ENCODE measurements at regions not wholly inside any gene's neighbourhood (a gene's known extent, or its start where the extent isn't known, plus 50 kb on each side); places are given as distances from the start of the nearest gene placed in this dataset.

DNA sequence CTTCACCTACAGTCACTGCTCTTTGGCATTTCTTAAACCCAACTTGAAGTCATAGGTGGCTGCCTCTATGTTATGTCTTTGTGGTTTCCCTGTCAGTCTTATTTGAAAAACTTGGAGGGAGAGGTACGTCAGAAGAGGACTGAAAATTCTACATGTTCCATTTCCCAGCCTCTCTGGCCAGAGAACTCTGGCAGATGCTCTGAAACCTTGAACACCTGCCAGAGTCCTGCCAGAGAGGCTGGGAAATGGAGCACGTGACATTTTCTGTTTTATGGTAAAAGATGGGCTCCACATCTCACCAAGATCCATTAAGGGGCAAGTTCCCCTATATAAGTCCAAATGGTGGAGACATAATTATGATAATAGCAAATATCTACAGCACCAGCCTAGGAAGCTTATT, 99.5 kb downstream of the MAFB start:
- no peaks in the 10 kb centered on the region for H3K79me2 ChIP-seq
- no peaks in the 10 kb centered on the region for H3K4me1 ChIP-seq (ENCODE audit: insufficient read depth)
- H3K9me2 ChIP-seq (replicated peaks; ENCODE audit: insufficient read depth) = no peaks in the 10 kb centered on the region
- TF ChIP-seq EZH2 (IDR thresholded peaks at IDR 0.05; ENCODE audit: borderline replicate concordance) (no peak), EZH2phosphoT487 (IDR thresholded peaks at IDR 0.05; ENCODE audit: low read depth, severe bottlenecking, unreplicated experiment) (no peak)
- TF ChIP-seq, protein P1, sequence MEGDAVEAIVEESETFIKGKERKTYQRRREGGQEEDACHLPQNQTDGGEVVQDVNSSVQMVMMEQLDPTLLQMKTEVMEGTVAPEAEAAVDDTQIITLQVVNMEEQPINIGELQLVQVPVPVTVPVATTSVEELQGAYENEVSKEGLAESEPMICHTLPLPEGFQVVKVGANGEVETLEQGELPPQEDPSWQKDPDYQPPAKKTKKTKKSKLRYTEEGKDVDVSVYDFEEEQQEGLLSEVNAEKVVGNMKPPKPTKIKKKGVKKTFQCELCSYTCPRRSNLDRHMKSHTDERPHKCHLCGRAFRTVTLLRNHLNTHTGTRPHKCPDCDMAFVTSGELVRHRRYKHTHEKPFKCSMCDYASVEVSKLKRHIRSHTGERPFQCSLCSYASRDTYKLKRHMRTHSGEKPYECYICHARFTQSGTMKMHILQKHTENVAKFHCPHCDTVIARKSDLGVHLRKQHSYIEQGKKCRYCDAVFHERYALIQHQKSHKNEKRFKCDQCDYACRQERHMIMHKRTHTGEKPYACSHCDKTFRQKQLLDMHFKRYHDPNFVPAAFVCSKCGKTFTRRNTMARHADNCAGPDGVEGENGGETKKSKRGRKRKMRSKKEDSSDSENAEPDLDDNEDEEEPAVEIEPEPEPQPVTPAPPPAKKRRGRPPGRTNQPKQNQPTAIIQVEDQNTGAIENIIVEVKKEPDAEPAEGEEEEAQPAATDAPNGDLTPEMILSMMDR (IDR thresholded peaks at IDR 0.05; ENCODE audit: poor library complexity) = no peak
- WGBS (ENCODE audit: low lambda C conversion rate, missing lambda C conversion rate) = 79% methylated on average over 2 of the region's 2 CpGs
- no peaks in the 10 kb centered on the region for H4K20me1 ChIP-seq (ENCODE audit: insufficient read depth, poor library complexity, severe bottlenecking)
- H3K27ac ChIP-seq = no peak overlapping the region
- no peak overlapping the region for H3K4me3 ChIP-seq
- H3K9me3 ChIP-seq (ENCODE audit: low read depth) = no peaks in the 10 kb centered on the region
- H3K4me2 ChIP-seq = no peak overlapping the region
- no peak for DNase-seq (ENCODE audit: low spot score)
- H2AFZ ChIP-seq = no peak overlapping the region
- no peaks in the 10 kb centered on the region for H3K36me3 ChIP-seq (replicated peaks; ENCODE audit: insufficient read depth, low read depth)
- H3K27me3 ChIP-seq = peaks cover 10% of the 10 kb centered on the region

DNA sequence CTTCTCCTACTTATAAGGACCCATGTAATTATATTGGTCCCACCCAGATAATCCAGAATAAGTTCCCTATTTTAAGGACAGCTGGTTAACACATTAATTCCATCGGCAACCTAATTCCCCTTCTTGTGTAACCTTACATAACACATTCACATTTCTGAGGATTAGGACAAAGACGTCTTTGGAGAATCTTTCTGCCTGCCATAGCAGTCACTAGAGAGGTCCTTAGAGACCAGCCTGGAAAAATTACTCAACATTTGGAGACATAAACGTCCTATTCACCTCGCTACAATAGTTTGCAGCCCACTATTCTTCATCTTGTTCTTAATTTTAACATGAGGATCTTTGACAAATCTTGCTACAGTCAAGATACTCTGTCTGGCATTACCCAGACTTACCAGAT, 100.1 kb downstream of the MAFB start:
- no peaks in the 10 kb centered on the region for H3K79me2 ChIP-seq
- WGBS (ENCODE audit: low lambda C conversion rate, missing lambda C conversion rate) = 71% methylated on average over 4 of the region's 4 CpGs
- no peaks in the 10 kb centered on the region for H3K9me2 ChIP-seq (replicated peaks; ENCODE audit: insufficient read depth)
- H3K4me1 ChIP-seq (ENCODE audit: insufficient read depth) = no peaks in the 10 kb centered on the region
- H3K4me3 ChIP-seq = no peak overlapping the region
- H3K9me3 ChIP-seq (ENCODE audit: low read depth) = no peaks in the 10 kb centered on the region
- TF ChIP-seq, protein P1 (IDR thresholded peaks at IDR 0.05; ENCODE audit: poor library complexity) = no peak
- TF ChIP-seq EZH2 (IDR thresholded peaks at IDR 0.05; ENCODE audit: borderline replicate concordance) = no peak
- no peak for TF ChIP-seq EZH2phosphoT487 (IDR thresholded peaks at IDR 0.05; ENCODE audit: low read depth, severe bottlenecking, unreplicated experiment)
- no peaks in the 10 kb centered on the region for H4K20me1 ChIP-seq (ENCODE audit: insufficient read depth, poor library complexity, severe bottlenecking)
- H3K36me3 ChIP-seq (replicated peaks; ENCODE audit: insufficient read depth, low read depth) = no peaks in the 10 kb centered on the region
- H3K27ac ChIP-seq = no peak overlapping the region
- peaks cover 10% of the 10 kb centered on the region for H3K27me3 ChIP-seq
- DNase-seq (ENCODE audit: low spot score) = no peak
- H2AFZ ChIP-seq = no peak overlapping the region
- H3K4me2 ChIP-seq = no peak overlapping the region

DNA sequence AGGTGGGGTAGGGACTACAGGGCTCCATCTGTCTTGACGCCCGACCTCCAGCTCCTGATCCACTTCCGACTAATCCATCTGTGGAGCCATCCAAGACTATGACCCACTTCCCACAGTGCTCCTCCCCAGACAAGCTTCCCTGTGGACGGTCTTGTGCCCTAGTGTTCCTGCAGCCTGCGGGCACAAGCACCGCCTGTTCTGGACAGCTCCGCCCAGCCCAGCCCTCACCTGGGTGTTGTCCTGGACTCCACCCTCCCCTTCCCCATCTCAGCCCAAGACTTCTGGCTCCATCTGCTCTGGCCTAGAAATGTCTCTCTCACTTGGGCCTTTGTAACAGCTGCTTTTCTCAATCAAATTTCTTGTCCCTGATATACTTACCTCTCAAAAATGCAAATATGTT, 102.0 kb downstream of the MAFB start:
- H3K27me3 ChIP-seq = peaks cover 9% of the 10 kb centered on the region
- H2AFZ ChIP-seq = no peak overlapping the region
- H3K36me3 ChIP-seq (replicated peaks; ENCODE audit: insufficient read depth, low read depth) = no peaks in the 10 kb centered on the region
- no peaks in the 10 kb centered on the region for H4K20me1 ChIP-seq (ENCODE audit: insufficient read depth, poor library complexity, severe bottlenecking)
- no peak for DNase-seq (ENCODE audit: low spot score)
- no peaks in the 10 kb centered on the region for H3K79me2 ChIP-seq
- H3K4me1 ChIP-seq (ENCODE audit: insufficient read depth) = no peaks in the 10 kb centered on the region
- no peak overlapping the region for H3K4me2 ChIP-seq
- WGBS (ENCODE audit: low lambda C conversion rate, missing lambda C conversion rate) = 83% methylated on average over 6 of the region's 7 CpGs
- no peaks in the 10 kb centered on the region for H3K9me2 ChIP-seq (replicated peaks; ENCODE audit: insufficient read depth)
- no peak overlapping the region for H3K27ac ChIP-seq
- TF ChIP-seq EZH2 (IDR thresholded peaks at IDR 0.05; ENCODE audit: borderline replicate concordance) = no peak
- TF ChIP-seq, protein P1 (IDR thresholded peaks at IDR 0.05; ENCODE audit: poor library complexity) = no peak
- TF ChIP-seq EZH2phosphoT487 (IDR thresholded peaks at IDR 0.05; ENCODE audit: low read depth, severe bottlenecking, unreplicated experiment) = no peak
- no peaks in the 10 kb centered on the region for H3K9me3 ChIP-seq (ENCODE audit: low read depth)
- no peak overlapping the region for H3K4me3 ChIP-seq
